Mesothelial cell of epicardium (in vitro differentiated cells): ENCODE measurements at regions not wholly inside any gene's neighbourhood (a gene's known extent, or its start where the extent isn't known, plus 50 kb on each side); places are given as distances from the start of the nearest gene placed in this dataset.

Experiments used
- DNase-seq, 2 experiments: peaks; one replicate each; pipeline ENCODE4 v3.0.0; 2021; ENCODE audit warnings: low spot score in 2 of 2; ENCODE audit not compliant: unreplicated experiment in 2 of 2
- H3K27ac Mint-ChIP-seq: 2 replicates; pipeline ENCODE4 v1.8.0; 2021; ENCODE audit warnings: mixed read lengths
- H3K27me3 Mint-ChIP-seq: 2 replicates; pipeline ENCODE4 v1.8.0; 2021; ENCODE audit warnings: low read depth, mixed read lengths
- H3K36me3 Mint-ChIP-seq: 2 replicates; pipeline ENCODE4 v1.8.0; 2021; ENCODE audit warnings: mixed read lengths
- H3K4me1 Mint-ChIP-seq: 2 replicates; pipeline ENCODE4 v1.8.0; 2021; ENCODE audit warnings: mixed read lengths
- H3K4me3 Mint-ChIP-seq: 2 replicates; pipeline ENCODE4 v1.8.0; 2021; ENCODE audit warnings: mild to moderate bottlenecking, moderate library complexity, mixed read lengths
- H3K9me3 Mint-ChIP-seq: 2 replicates; pipeline ENCODE4 v1.8.0; 2021; ENCODE audit warnings: mixed read lengths
- TF ChIP-seq, protein P1 (sequence below): fragments of 200-600 bp; sonication (generic); IDR thresholded peaks from one replicate; pipeline ENCODE4 v1.5.0; 2021; ENCODE audit warnings: antibody characterized with exemption; ENCODE audit not compliant: unreplicated experiment

DNA sequence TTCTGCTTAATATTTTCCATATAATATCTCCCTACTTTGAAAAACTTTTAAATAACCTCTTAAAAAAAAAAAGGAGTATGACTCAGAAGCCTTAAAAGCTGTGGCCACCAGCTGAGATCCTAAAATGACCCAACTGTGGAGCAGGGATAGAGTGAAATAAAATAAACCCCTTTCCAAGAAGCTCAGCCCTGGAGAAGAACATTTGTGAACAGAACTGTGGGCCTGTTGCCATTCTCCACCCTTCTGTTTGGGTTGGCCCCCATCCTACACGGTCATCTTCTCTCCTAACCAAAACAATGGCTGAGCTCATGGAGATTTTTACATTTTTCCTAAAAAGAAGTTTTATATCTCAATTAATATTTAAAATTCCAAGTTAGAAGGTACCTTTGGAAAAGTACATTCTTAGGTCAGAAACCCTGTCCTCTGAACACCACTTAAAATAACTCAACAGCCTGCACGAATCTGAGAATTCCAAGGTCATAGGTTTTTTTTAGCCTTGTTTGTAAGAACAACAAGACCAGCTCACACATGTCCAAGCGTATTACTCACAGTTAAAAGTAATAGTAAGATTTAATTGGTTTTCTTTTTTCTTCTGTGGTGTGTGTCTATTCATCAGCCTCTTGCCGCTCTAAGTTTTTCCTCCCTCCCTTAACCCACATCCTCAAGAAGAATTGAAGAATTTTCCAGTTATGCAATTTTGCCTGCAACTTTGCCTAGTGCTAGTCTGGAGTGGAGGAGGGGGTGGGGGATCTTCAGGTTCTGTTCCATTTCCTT, 107.7 kb upstream of the ERRFI1 start:
- Mint-ChIP-seq H3K9me3 (no peaks in the 10 kb centered on the region), H3K27me3 (no peaks in the 10 kb centered on the region), H3K4me1 (peaks cover 46% of the 10 kb centered on the region), H3K4me3 (no peak overlapping the region), H3K27ac (peak overlapping the region; percentile 31), H3K36me3 (no peaks in the 10 kb centered on the region)
- no peak for DNase-seq
- TF ChIP-seq, protein P1, sequence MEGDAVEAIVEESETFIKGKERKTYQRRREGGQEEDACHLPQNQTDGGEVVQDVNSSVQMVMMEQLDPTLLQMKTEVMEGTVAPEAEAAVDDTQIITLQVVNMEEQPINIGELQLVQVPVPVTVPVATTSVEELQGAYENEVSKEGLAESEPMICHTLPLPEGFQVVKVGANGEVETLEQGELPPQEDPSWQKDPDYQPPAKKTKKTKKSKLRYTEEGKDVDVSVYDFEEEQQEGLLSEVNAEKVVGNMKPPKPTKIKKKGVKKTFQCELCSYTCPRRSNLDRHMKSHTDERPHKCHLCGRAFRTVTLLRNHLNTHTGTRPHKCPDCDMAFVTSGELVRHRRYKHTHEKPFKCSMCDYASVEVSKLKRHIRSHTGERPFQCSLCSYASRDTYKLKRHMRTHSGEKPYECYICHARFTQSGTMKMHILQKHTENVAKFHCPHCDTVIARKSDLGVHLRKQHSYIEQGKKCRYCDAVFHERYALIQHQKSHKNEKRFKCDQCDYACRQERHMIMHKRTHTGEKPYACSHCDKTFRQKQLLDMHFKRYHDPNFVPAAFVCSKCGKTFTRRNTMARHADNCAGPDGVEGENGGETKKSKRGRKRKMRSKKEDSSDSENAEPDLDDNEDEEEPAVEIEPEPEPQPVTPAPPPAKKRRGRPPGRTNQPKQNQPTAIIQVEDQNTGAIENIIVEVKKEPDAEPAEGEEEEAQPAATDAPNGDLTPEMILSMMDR = no peak

DNA sequence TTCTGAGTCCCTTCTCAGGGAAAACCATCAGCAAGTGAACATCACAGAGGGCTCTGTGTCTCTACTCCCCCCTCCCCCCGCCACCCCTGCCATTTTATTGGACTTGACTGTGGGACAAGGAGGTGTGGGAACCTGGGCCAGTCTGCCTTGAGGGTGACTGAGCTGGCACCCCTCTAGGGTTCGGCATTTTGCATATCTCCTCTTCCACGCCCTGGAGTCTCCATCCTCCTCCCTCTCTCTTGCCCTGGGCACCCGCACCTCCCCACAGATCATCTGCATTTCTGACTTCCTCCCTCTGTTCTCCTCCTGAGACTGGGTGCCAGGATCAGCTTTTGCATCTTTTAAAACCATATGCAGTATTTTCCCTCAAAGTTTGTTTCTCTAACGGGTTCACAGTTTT, 107.1 kb upstream of the ERRFI1 start:
- no peak overlapping the region for H3K4me3 Mint-ChIP-seq
- H3K36me3 Mint-ChIP-seq = no peaks in the 10 kb centered on the region
- DNase-seq = no peak
- H3K4me1 Mint-ChIP-seq = peaks cover 43% of the 10 kb centered on the region
- H3K9me3 Mint-ChIP-seq = no peaks in the 10 kb centered on the region
- TF ChIP-seq, protein P1 = no peak
- no peaks in the 10 kb centered on the region for H3K27me3 Mint-ChIP-seq
- peak overlapping the region; percentile 31 for H3K27ac Mint-ChIP-seq

DNA sequence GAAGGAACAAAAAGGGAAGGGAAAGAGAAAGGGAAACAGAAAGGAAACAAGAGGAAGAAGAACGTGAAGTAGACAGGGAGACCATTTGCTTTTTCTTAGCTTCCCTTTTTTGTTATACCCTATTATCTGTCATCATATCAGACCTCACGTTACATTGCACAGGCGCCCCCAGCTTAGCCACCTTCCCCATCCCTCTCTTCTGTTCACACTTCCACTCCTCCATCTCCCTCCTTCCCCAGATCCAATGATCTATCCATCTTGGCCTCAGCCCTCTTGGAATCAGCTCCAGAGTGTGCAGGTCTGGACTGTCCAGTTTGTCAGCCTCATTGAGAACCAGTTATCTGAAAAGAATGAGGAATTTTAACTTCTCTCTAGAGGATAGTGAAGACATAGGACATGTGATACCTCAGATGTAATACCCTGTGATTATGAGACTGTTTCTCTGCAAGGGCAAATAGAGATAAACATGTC, 101.1 kb upstream of the ERRFI1 start:
- H3K4me3 Mint-ChIP-seq = no peak overlapping the region
- peak overlapping the region; percentile 74 for H3K27ac Mint-ChIP-seq
- H3K27me3 Mint-ChIP-seq = no peaks in the 10 kb centered on the region
- no peak for DNase-seq
- H3K9me3 Mint-ChIP-seq = peaks cover 26% of the 10 kb centered on the region
- peaks cover 22% of the 10 kb centered on the region for H3K36me3 Mint-ChIP-seq
- H3K4me1 Mint-ChIP-seq = peaks cover 21% of the 10 kb centered on the region
- TF ChIP-seq, protein P1 = no peak

DNA sequence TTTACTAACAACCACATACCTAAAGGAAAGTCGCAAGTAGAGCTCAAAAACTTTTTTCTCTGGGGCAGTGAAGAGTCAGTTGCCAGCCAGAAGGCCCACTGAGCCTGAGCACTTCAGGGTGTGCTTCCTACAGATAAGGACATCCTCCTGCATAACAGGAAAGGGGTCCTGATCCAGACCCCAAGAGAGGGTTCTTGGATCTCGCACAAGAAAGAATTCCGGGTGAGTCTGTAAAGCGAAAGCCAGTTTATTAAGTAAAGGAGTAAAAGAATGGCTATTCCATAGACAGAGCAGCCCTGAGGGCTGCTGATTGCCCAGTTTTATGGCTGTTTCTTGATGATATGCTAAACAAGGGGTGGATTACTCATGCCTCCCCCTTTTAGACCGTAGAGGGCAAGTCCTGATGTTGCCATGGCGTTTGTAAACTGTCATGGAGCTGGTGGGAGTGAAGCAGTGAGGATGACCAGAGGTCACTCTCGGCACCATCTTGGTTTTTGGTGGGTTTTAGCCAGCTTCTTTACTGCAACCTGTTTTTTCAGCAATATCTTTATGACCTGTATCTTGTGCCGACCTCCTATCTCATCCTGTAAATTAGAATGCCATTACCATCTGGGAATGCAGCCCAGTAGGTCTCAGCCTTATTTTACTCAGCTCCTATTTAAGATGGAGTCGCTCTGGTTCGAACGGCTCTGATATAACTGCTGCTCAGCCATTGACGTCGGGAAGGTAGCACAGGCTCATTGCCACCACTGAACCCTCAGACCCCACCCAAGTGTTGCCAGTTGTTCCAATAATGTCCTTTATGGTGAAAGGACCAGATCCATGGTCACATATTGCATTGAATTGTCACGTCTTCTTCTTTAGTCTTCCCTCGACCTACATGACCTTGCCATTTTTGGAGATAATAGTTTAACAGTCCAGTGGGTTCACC, 96.6 kb upstream of the ERRFI1 start:
- Mint-ChIP-seq H3K36me3 (peaks cover 25% of the 10 kb centered on the region), H3K27ac (peak overlapping the region; percentile 96), H3K9me3 (peaks cover 30% of the 10 kb centered on the region), H3K27me3 (no peaks in the 10 kb centered on the region), H3K4me1 (peaks cover 43% of the 10 kb centered on the region), H3K4me3 (no peak overlapping the region)
- TF ChIP-seq, protein P1 = no peak
- DNase-seq = no peak

DNA sequence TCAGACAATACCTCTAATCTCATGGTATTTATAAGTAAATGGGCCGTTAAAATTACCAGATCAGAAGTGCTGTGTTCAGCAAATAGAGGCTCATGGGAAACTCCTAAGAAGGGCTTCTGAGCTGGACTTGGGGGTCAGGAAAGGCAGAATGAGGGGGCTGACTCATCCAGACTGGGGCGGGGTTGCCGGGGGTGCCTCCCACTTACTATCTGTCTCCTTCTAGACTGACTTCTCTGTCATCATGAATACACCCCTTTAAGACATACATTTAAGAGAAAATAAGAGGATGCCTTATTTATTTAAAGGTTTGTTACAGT, 96.0 kb upstream of the ERRFI1 start:
- H3K4me3 Mint-ChIP-seq = no peak overlapping the region
- H3K27me3 Mint-ChIP-seq = no peaks in the 10 kb centered on the region
- H3K27ac Mint-ChIP-seq = peak overlapping the region; percentile 96
- no peak for DNase-seq
- H3K36me3 Mint-ChIP-seq = peaks cover 23% of the 10 kb centered on the region
- peaks cover 27% of the 10 kb centered on the region for H3K9me3 Mint-ChIP-seq
- H3K4me1 Mint-ChIP-seq = peaks cover 44% of the 10 kb centered on the region
- TF ChIP-seq, protein P1 = no peak
